DMS153 treated with DMSO at 0.1 percent for 48 hours (cell line): ENCODE measurements at regions not wholly inside any gene's neighbourhood (a gene's known extent, or its start where the extent isn't known, plus 50 kb on each side); places are given as distances from the start of the nearest gene placed in this dataset.
"Not testable (repeated sequence)": the region's sequence is repeated elsewhere in the genome, so short reads cannot be mapped to it uniquely, and the experiment has no call there.

Experiments
- DNase-seq: peaks from one replicate; lab custom pipeline; 2025; ENCODE audit not compliant: unreplicated experiment; lab: John Stamatoyannopoulos, UW

GRCh38 chr5:120813551-120813950 lies 349.5 kb downstream of the PRR16 start:
- DNase-seq = no peak

- no peak for DNase-seq
These were observed 353.2 kb downstream of the PRR16 start for GRCh38 chr5:120817044-120817985.

GRCh38 chr5:120818128-120818527 lies 354.0 kb downstream of the PRR16 start:
- no peak for DNase-seq

GRCh38 chr5:120823328-120823727 lies 359.2 kb downstream of the PRR16 start:
- DNase-seq = no peak

- not testable (repeated sequence) for DNase-seq
These were observed 367.5 kb downstream of the PRR16 start for GRCh38 chr5:120831646-120832045.

GRCh38 chr5:120841830-120842229 lies 377.7 kb downstream of the PRR16 start:
- DNase-seq = no peak

GRCh38 chr5:120843390-120843980 lies 379.4 kb downstream of the PRR16 start:
- no peak for DNase-seq

GRCh38 chr5:120848883-120849282 lies 384.8 kb downstream of the PRR16 start:
- DNase-seq = no peak

GRCh38 chr5:120852222-120852860 lies 388.2 kb downstream of the PRR16 start:
- DNase-seq = no peak

- DNase-seq = no peak
These were observed 402.9 kb downstream of the PRR16 start for GRCh38 chr5:120866997-120867396.

GRCh38 chr5:120869831-120870230 lies 405.7 kb downstream of the PRR16 start:
- DNase-seq = no peak

GRCh38 chr5:120872297-120872696 lies 408.2 kb downstream of the PRR16 start:
- DNase-seq = no peak

- DNase-seq = no peak
These were observed 409.0 kb downstream of the PRR16 start for GRCh38 chr5:120873083-120873482.

- no peak for DNase-seq
These were observed 410.2 kb downstream of the PRR16 start for GRCh38 chr5:120874081-120874862.

GRCh38 chr5:120882038-120882775 lies 418.1 kb downstream of the PRR16 start:
- no peak for DNase-seq

- no peak for DNase-seq
These were observed 422.3 kb downstream of the PRR16 start for GRCh38 chr5:120886351-120886860.

- DNase-seq = no peak
These were observed 431.6 kb downstream of the PRR16 start for GRCh38 chr5:120895660-120896059.

GRCh38 chr5:120901199-120901598 lies 437.1 kb downstream of the PRR16 start:
- no peak for DNase-seq

GRCh38 chr5:120907953-120908352 lies 443.9 kb downstream of the PRR16 start:
- no peak for DNase-seq

GRCh38 chr5:120910629-120911028 lies 446.5 kb downstream of the PRR16 start:
- no peak for DNase-seq
